Astrocyte of the cerebellum (primary cell): ENCODE measurements at regions not wholly inside any gene's neighbourhood (a gene's known extent, or its start where the extent isn't known, plus 50 kb on each side); places are given as distances from the start of the nearest gene placed in this dataset.
A peak's percentile ranks its signal among the peaks of the same experiment; 100 is the strongest.

Source experiments
- DNase-seq: peaks from one replicate; pipeline ENCODE4 v3.0.0-alpha.2; 2011; ENCODE audit warnings: low read depth
- H3K4me3 ChIP-seq: 2 replicates; pipeline ENCODE4 v1.5.1; 2011; ENCODE audit warnings: mild to moderate bottlenecking, low read depth, low read length, moderate library complexity
- CTCF ChIP-seq: IDR thresholded peaks from 2 replicates; pipeline ENCODE4 v1.5.1; 2012; ENCODE audit warnings: low read length, low read depth, moderate library complexity, mild to moderate bottlenecking; ENCODE audit errors: missing control alignments
- in situ Hi-C: cut with HindIII; loops from 2 replicates; pipeline ENCODE4 v1.10.0; 2017; ENCODE audit warnings: low sequenced_read_pairs

GRCh38 chr2:65566617-65567016 is 134.2 kb upstream of the SPRED2 start:
- no peak for DNase-seq
- TF ChIP-seq CTCF = no peak
- in situ Hi-C loops = no loop called here
- peak overlapping the region; percentile 7 for H3K4me3 ChIP-seq

DNA sequence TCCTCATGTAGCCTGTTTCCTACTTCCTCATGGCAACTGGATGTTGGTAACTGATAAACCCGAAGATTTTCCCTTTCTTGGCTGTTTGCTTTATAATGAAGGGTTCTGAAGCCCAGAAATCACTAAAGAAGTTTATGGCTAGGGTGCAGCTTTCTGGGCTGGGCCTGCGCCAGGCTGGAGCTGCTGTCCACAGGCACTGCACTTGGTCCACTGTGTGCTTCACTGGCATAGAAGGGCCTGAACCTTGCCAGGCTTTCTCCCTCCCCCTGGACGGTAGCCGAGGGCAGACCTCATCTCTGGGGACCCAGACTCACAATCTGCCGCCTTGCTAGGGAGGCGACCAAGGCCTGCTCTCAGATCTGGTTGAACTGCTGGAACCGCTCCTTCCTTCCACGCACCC is 133.3 kb upstream of the SPRED2 start:
- no peak for TF ChIP-seq CTCF
- in situ Hi-C loops = no loop called here
- no peak for DNase-seq
- H3K4me3 ChIP-seq = no peak overlapping the region

DNA sequence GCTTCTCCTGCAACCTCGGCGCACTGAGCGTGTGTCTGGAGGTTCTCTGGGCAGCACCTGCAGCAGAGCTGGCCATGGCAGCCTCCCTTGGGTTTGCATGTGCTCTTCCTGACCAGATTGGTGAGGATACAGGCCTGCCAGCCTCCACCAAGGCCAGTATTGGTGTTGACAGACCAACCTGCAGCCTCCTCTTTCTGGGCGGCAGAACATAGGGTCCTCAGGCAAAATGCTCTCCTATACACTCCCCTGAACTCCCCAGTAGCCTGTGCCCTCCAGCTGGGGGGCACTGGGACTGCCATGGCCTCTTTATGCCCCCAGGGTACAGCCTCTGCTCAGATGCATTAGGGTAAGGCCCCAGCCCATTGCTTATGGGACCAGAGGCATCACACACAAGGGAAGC is 131.9 kb upstream of the SPRED2 start:
- DNase-seq = no peak
- in situ Hi-C loops = no loop called here
- TF ChIP-seq CTCF = no peak
- H3K4me3 ChIP-seq = no peak overlapping the region

GRCh38 chr2:65562890-65563289 is 130.5 kb upstream of the SPRED2 start:
- no peak overlapping the region for H3K4me3 ChIP-seq
- DNase-seq = no peak
- no peak for TF ChIP-seq CTCF
- in situ Hi-C loops = no loop called here

DNA sequence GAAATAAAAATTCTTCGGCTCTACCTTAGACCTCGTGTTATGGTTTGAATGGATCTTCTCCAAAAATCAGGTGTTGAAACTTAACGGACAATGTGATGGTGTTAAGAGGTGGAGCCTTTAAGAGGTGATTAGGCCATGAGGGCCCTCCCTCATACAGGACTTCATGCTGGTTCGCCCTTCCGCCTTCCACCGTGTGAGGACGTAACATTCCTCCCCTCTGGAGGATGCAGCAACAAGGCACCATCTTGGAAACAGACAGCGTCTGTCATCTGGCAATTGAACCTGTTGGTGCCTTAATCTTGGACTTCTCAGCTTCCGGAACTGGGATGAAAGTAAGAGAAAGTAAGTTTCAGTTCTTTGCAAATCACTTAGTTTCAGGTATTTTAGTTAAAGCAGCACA is 126.3 kb upstream of the SPRED2 start:
- no peak for TF ChIP-seq CTCF
- in situ Hi-C loops = no loop called here
- DNase-seq = no peak
- no peak overlapping the region for H3K4me3 ChIP-seq

DNA sequence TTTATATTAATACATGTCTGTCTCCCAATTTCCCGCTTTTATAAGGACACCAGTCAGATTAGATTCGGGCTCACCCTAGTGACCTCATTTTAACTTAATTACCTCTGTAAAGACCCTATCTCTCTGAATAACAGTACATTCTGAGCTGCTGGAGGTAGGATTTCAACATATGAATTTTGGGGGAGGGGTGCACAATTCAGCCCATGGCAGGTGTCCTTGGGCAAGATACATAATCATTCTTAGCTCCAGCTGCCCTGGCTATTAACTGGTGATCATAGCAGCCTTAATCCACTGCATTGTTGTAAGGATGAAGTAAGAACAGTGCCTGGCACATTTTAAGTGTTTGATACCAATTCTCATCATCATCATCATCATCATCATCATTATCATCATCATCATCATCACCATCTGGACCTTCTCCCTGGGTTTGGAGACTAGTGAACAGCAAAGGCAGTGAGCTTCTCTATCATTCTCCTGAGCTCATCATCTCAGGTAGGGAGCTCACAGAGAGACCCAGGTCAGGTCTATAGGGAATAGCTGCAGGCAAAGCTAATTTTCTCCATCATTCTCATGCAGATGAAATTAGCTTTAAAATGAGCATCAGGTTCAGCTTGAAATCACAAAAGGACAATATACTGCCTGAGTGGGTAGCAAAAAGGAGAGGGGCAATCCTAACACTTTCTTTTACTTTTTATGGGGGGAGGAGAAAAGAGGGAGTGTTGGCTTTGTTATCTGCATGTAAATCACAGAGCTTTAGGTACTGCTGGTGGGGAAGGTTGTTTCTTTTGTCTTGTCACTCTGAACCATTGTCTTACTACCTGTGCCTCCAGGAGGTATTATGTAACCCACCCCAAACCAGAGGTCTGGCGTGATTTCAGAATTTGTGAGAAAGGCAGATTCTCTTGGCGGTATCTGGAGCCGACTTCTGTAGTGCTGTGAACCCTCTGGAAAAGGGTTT is 125.5 kb upstream of the SPRED2 start:
- DNase-seq = no peak
- in situ Hi-C loops = no loop called here
- no peak overlapping the region for H3K4me3 ChIP-seq
- no peak for TF ChIP-seq CTCF
